ENCODE measurements at regions not wholly inside any gene's neighbourhood (a gene's known extent, or its start where the extent isn't known, plus 50 kb on each side); places are given as distances from the start of the nearest gene placed in this dataset.
A peak's percentile ranks its signal among the peaks of the same experiment; 100 is the strongest.

DNA sequence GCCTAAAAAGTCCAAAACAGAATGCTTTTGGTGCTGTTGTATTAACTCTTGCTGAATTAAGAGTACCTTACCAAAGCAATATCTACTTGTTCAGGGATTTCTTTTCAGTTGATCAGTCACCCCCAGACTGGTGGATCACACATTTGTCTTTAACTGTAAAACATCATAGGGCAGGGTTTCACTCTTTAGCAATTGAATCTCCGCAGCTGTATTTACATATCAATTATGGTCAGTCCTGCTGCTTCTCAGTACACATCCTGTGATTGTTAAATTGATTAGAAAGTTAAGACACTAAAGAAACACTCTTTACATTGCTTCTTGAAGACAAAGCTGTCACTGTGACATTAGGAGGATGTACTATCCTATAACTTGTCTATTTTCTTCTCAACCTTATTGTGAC, 277.1 kb upstream of the ADGRL3 start:
- no peaks in the 10 kb centered on the region for H3K9me3 ChIP-seq (ENCODE audit: control insufficient read depth in 2 of 3, insufficient read depth in 1 of 3, low read length in 3 of 3)
- no peak for FAIRE-seq
- DNase-seq, result no peak
- H3K9ac ChIP-seq (ENCODE audit: low read length in 3 of 3), result no peak overlapping the region
- H3K4me1 ChIP-seq (ENCODE audit: control insufficient read depth in 2 of 3, insufficient read depth in 2 of 3, low read depth in 1 of 3, low read length in 3 of 3), result no peaks in the 10 kb centered on the region
- H3K36me3 ChIP-seq (ENCODE audit: control insufficient read depth in 2 of 3, insufficient read depth in 3 of 3, low read length in 3 of 3), result no peaks in the 10 kb centered on the region
- no peak overlapping the region for H3K27ac ChIP-seq (ENCODE audit: low read depth in 2 of 2, low read length in 2 of 2)
- TF ChIP-seq CTCF (IDR thresholded peaks at IDR 0.05; ENCODE audit: borderline replicate concordance, extremely low read depth, insufficient read depth), result no peak
- no peaks in the 10 kb centered on the region for H3K27me3 ChIP-seq (ENCODE audit: control insufficient read depth, insufficient read depth, low read length)
- intact Hi-C loops (cut with DNase I), result no loop called here
- no peak overlapping the region for H3K4me3 ChIP-seq (ENCODE audit: low read length in 3 of 3)

DNA sequence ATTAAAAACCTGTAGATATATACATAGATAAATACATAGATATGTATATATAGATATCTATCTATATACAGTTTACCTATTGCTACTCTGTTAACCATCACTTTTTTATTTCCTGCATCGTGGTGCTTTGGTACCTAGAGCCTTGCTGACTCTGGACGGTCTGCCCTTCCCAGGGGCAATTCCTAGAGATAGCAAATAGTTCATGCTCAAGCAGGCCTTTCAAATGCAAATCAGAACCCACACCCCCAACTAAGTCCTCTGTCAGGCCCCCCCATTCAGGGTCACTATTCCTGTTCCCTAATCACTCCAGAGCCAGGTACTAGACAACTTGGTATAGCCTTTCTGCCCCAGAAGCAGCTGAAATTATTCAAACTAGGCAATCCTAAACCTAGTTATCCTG, 273.5 kb upstream of the ADGRL3 start:
- Histone ChIP-seq H3K36me3 (ENCODE audit: control insufficient read depth in 2 of 3, insufficient read depth in 3 of 3, low read length in 3 of 3) (no peaks in the 10 kb centered on the region), H3K27ac (ENCODE audit: low read depth in 2 of 2, low read length in 2 of 2) (no peak overlapping the region), H3K4me1 (ENCODE audit: control insufficient read depth in 2 of 3, insufficient read depth in 2 of 3, low read depth in 1 of 3, low read length in 3 of 3) (no peaks in the 10 kb centered on the region), H3K4me3 (ENCODE audit: low read length in 3 of 3) (no peak overlapping the region), H3K9me3 (ENCODE audit: control insufficient read depth in 2 of 3, insufficient read depth in 1 of 3, low read length in 3 of 3) (no peaks in the 10 kb centered on the region), H3K27me3 (ENCODE audit: control insufficient read depth, insufficient read depth, low read length) (no peaks in the 10 kb centered on the region), H3K9ac (ENCODE audit: low read length in 3 of 3) (no peak overlapping the region)
- no peak for TF ChIP-seq CTCF (IDR thresholded peaks at IDR 0.05; ENCODE audit: borderline replicate concordance, extremely low read depth, insufficient read depth)
- no peak for DNase-seq
- FAIRE-seq, result no peak
- intact Hi-C loops (cut with DNase I), result no loop called here

- intact Hi-C loops (cut with DNase I), result no loop called here
- H3K9ac ChIP-seq (ENCODE audit: low read length in 3 of 3), result no peak overlapping the region
- H3K4me3 ChIP-seq (ENCODE audit: low read length in 3 of 3), result no peak overlapping the region
- FAIRE-seq (no peak), DNase-seq (no peak)
- no peaks in the 10 kb centered on the region for H3K4me1 ChIP-seq (ENCODE audit: control insufficient read depth in 2 of 3, insufficient read depth in 2 of 3, low read depth in 1 of 3, low read length in 3 of 3)
- no peak for TF ChIP-seq CTCF (IDR thresholded peaks at IDR 0.05; ENCODE audit: borderline replicate concordance, extremely low read depth, insufficient read depth)
- no peaks in the 10 kb centered on the region for H3K27me3 ChIP-seq (ENCODE audit: control insufficient read depth, insufficient read depth, low read length)
- no peaks in the 10 kb centered on the region for H3K9me3 ChIP-seq (ENCODE audit: control insufficient read depth in 2 of 3, insufficient read depth in 1 of 3, low read length in 3 of 3)
- no peaks in the 10 kb centered on the region for H3K36me3 ChIP-seq (ENCODE audit: control insufficient read depth in 2 of 3, insufficient read depth in 3 of 3, low read length in 3 of 3)
- no peak overlapping the region for H3K27ac ChIP-seq (ENCODE audit: low read depth in 2 of 2, low read length in 2 of 2)
Measured at GRCh38 chr4:60930866-60931265, 269.3 kb upstream of the ADGRL3 start.

GRCh38 chr4:60934566-60935295, 265.4 kb upstream of the ADGRL3 start:
- intact Hi-C loops (cut with DNase I), result no loop called here
- H3K27ac ChIP-seq (ENCODE audit: low read depth in 2 of 2, low read length in 2 of 2), result no peak overlapping the region
- no peaks in the 10 kb centered on the region for H3K9me3 ChIP-seq (ENCODE audit: control insufficient read depth in 2 of 3, insufficient read depth in 1 of 3, low read length in 3 of 3)
- no peak for TF ChIP-seq CTCF (IDR thresholded peaks at IDR 0.05; ENCODE audit: borderline replicate concordance, extremely low read depth, insufficient read depth)
- FAIRE-seq (no peak), DNase-seq (peak in 2 of 5 donors; percentile 18 to 56)
- no peaks in the 10 kb centered on the region for H3K4me1 ChIP-seq (ENCODE audit: control insufficient read depth in 2 of 3, insufficient read depth in 2 of 3, low read depth in 1 of 3, low read length in 3 of 3)
- H3K9ac ChIP-seq (ENCODE audit: low read length in 3 of 3), result no peak overlapping the region
- no peak overlapping the region for H3K4me3 ChIP-seq (ENCODE audit: low read length in 3 of 3)
- no peaks in the 10 kb centered on the region for H3K36me3 ChIP-seq (ENCODE audit: control insufficient read depth in 2 of 3, insufficient read depth in 3 of 3, low read length in 3 of 3)
- no peaks in the 10 kb centered on the region for H3K27me3 ChIP-seq (ENCODE audit: control insufficient read depth, insufficient read depth, low read length)
